WTC11 (cell line): ENCODE measurements at regions not wholly inside any gene's neighbourhood (a gene's known extent, or its start where the extent isn't known, plus 50 kb on each side); places are given as distances from the start of the nearest gene placed in this dataset.

Experiments
- ATAC-seq: fragments of 200-7000 bp; cut with Tn5 transposase; 2 replicates; pipeline ENCODE4 v1.10.0; 2021; ENCODE audit warnings: mild to moderate bottlenecking, moderate library complexity
- CTCF ChIA-PET: fragments of 300-600 bp; sonication (Branson Sonifier 250); formaldehyde crosslinking; loops from one replicate; lab custom pipeline; 2021; ENCODE audit warnings: antibody characterized with exemption; lab: Charles Lee
- POLR2A ChIA-PET: fragments of 350-600 bp; sonication (Branson Sonifier 250); formaldehyde crosslinking; loops from one replicate; lab custom pipeline; 2021; ENCODE audit warnings: antibody characterized with exemption; lab: Charles Lee
- DNase-seq: peaks from one replicate; pipeline ENCODE4 v3.0.0; 2021; ENCODE audit warnings: low spot score
- H3K27ac Mint-ChIP-seq: 2 replicates; pipeline ENCODE4 v1.8.0; 2021; ENCODE audit warnings: mixed read lengths
- H3K27me3 Mint-ChIP-seq: 2 replicates; pipeline ENCODE4 v1.8.0; 2021; ENCODE audit warnings: low read depth, mild to moderate bottlenecking, moderate library complexity, mixed read lengths
- H3K36me3 Mint-ChIP-seq: 2 replicates; pipeline ENCODE4 v1.8.0; 2021; ENCODE audit warnings: mixed read lengths
- H3K4me1 Mint-ChIP-seq: 2 replicates; pipeline ENCODE4 v1.8.0; 2022; ENCODE audit warnings: mixed read lengths
- H3K4me3 Mint-ChIP-seq: 2 replicates; pipeline ENCODE4 v1.8.0; 2021; ENCODE audit warnings: mild to moderate bottlenecking, moderate library complexity, mixed read lengths
- H3K9me3 Mint-ChIP-seq: 2 replicates; pipeline ENCODE4 v1.8.0; 2021; ENCODE audit warnings: mixed read lengths
- ATF1 ChIP-seq: sonication (generic); formaldehyde crosslinking; IDR thresholded peaks from 2 replicates; pipeline ENCODE4 v1.8.1; 2023; ENCODE audit warnings: mild to moderate bottlenecking, moderate library complexity, missing genetic modification reagents
- EMX1 ChIP-seq: fragments of 250-450 bp; sonication (Bioruptor Pico); IDR thresholded peaks from 2 replicates; pipeline ENCODE4 v1.8.0; 2021; ENCODE audit warnings: mild to moderate bottlenecking
- FOXJ3 ChIP-seq: sonication (generic); formaldehyde crosslinking; IDR thresholded peaks from 2 replicates; pipeline ENCODE4 v1.9.0; 2021; ENCODE audit warnings: missing genetic modification reagents, mild to moderate bottlenecking, borderline replicate concordance
- GABPB1 ChIP-seq: sonication (generic); formaldehyde crosslinking; IDR thresholded peaks from 2 replicates; pipeline ENCODE4 v1.8.1; 2023; ENCODE audit warnings: mild to moderate bottlenecking, missing genetic modification reagents
- JUN ChIP-seq: sonication (generic); formaldehyde crosslinking; IDR thresholded peaks from 2 replicates; pipeline ENCODE4 v1.8.0; 2023; ENCODE audit warnings: mild to moderate bottlenecking, missing genetic modification reagents
- MYBL2 ChIP-seq: sonication (generic); formaldehyde crosslinking; IDR thresholded peaks from 2 replicates; pipeline ENCODE4 v1.8.1; 2023; ENCODE audit warnings: mild to moderate bottlenecking, moderate library complexity, missing genetic modification reagents
- RORB ChIP-seq: fragments of 250-450 bp; sonication (Bioruptor Pico); IDR thresholded peaks from 2 replicates; pipeline ENCODE4 v1.9.0; 2021; ENCODE audit warnings: mild to moderate bottlenecking
- SMAD3 ChIP-seq: sonication (generic); formaldehyde crosslinking; IDR thresholded peaks from 2 replicates; pipeline ENCODE4 v1.8.0; 2022; ENCODE audit warnings: missing genetic modification reagents, mild to moderate bottlenecking, borderline replicate concordance
- SMAD4 ChIP-seq: sonication (generic); formaldehyde crosslinking; IDR thresholded peaks from 2 replicates; pipeline ENCODE4 v1.8.0; 2022; ENCODE audit warnings: mild to moderate bottlenecking, missing genetic modification reagents
- SOX15 ChIP-seq: fragments of 250-450 bp; sonication (Bioruptor Pico); IDR thresholded peaks from 2 replicates; pipeline ENCODE4 v1.9.0; 2021; ENCODE audit warnings: mild to moderate bottlenecking
- TCF7 ChIP-seq: sonication (generic); formaldehyde crosslinking; IDR thresholded peaks from 2 replicates; pipeline ENCODE4 v1.8.0; 2022; ENCODE audit warnings: mild to moderate bottlenecking, low read depth, missing genetic modification reagents, moderate library complexity
- TEAD1 ChIP-seq: sonication (generic); formaldehyde crosslinking; IDR thresholded peaks from 2 replicates; pipeline ENCODE4 v1.8.0; 2022; ENCODE audit warnings: mild to moderate bottlenecking, missing genetic modification reagents
- ZNF121 ChIP-seq: sonication (generic); formaldehyde crosslinking; IDR thresholded peaks from 2 replicates; pipeline ENCODE4 v1.8.0; 2023; ENCODE audit warnings: missing genetic modification reagents
- ZNF232 ChIP-seq: sonication (generic); formaldehyde crosslinking; IDR thresholded peaks from 2 replicates; pipeline ENCODE4 v1.8.0; 2022; ENCODE audit warnings: mild to moderate bottlenecking, missing genetic modification reagents
- ZNF416 ChIP-seq: fragments of 250-450 bp; sonication (Bioruptor Pico); IDR thresholded peaks from 2 replicates; pipeline ENCODE4 v1.9.0; 2021; ENCODE audit warnings: mild to moderate bottlenecking, inconsistent platforms
- ZNF671 ChIP-seq: fragments of 250-450 bp; sonication (Bioruptor Pico); IDR thresholded peaks from 2 replicates; pipeline ENCODE4 v1.8.0; 2021; ENCODE audit warnings: mild to moderate bottlenecking
- TF ChIP-seq, protein P1 (sequence below): fragments of 250-450 bp; sonication (Bioruptor Pico); IDR thresholded peaks from 2 replicates; pipeline ENCODE4 v1.9.0; 2021; ENCODE audit warnings: mild to moderate bottlenecking, borderline replicate concordance
- TF ChIP-seq, protein P2 (sequence below): sonication (generic); formaldehyde crosslinking; IDR thresholded peaks from 2 replicates; pipeline ENCODE4 v1.8.1; 2022; ENCODE audit warnings: mild to moderate bottlenecking, missing genetic modification reagents, moderate library complexity, borderline replicate concordance
- TF ChIP-seq, protein P3 (sequence below): sonication (generic); formaldehyde crosslinking; IDR thresholded peaks from 2 replicates; pipeline ENCODE4 v1.8.1; 2022; ENCODE audit warnings: low read depth, mild to moderate bottlenecking, moderate library complexity, missing genetic modification reagents, borderline replicate concordance
- TF ChIP-seq, protein P4 (sequence below): fragments of 250-450 bp; sonication (Bioruptor Pico); IDR thresholded peaks from 2 replicates; pipeline ENCODE4 v1.9.0; 2021; ENCODE audit warnings: mild to moderate bottlenecking
- TF ChIP-seq, protein P5 (sequence below): sonication (generic); formaldehyde crosslinking; IDR thresholded peaks from 2 replicates; pipeline ENCODE4 v1.8.1; 2023; ENCODE audit warnings: mild to moderate bottlenecking, moderate library complexity, missing genetic modification reagents

DNA sequence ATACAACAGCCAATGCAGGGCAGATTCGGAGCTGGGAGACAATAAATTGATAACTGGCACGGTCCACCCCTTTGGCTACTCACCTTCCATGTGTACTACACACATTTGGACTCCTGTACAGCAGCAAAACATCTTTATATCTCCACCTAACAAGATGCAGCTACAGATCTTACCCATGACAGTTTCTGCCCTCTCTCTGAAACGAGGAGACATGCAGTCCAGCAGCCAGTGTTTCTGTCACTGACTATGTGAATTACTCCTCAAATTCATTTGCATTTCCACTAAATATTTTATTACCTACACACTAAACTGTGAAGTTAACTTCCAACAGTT is 58.7 kb upstream of the BEGAIN start (continued):
- TF ChIP-seq, protein P1, sequence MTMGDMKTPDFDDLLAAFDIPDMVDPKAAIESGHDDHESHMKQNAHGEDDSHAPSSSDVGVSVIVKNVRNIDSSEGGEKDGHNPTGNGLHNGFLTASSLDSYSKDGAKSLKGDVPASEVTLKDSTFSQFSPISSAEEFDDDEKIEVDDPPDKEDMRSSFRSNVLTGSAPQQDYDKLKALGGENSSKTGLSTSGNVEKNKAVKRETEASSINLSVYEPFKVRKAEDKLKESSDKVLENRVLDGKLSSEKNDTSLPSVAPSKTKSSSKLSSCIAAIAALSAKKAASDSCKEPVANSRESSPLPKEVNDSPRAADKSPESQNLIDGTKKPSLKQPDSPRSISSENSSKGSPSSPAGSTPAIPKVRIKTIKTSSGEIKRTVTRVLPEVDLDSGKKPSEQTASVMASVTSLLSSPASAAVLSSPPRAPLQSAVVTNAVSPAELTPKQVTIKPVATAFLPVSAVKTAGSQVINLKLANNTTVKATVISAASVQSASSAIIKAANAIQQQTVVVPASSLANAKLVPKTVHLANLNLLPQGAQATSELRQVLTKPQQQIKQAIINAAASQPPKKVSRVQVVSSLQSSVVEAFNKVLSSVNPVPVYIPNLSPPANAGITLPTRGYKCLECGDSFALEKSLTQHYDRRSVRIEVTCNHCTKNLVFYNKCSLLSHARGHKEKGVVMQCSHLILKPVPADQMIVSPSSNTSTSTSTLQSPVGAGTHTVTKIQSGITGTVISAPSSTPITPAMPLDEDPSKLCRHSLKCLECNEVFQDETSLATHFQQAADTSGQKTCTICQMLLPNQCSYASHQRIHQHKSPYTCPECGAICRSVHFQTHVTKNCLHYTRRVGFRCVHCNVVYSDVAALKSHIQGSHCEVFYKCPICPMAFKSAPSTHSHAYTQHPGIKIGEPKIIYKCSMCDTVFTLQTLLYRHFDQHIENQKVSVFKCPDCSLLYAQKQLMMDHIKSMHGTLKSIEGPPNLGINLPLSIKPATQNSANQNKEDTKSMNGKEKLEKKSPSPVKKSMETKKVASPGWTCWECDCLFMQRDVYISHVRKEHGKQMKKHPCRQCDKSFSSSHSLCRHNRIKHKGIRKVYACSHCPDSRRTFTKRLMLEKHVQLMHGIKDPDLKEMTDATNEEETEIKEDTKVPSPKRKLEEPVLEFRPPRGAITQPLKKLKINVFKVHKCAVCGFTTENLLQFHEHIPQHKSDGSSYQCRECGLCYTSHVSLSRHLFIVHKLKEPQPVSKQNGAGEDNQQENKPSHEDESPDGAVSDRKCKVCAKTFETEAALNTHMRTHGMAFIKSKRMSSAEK (CRISPR knock-in tag) = no peak
- TF ChIP-seq, protein P2, sequence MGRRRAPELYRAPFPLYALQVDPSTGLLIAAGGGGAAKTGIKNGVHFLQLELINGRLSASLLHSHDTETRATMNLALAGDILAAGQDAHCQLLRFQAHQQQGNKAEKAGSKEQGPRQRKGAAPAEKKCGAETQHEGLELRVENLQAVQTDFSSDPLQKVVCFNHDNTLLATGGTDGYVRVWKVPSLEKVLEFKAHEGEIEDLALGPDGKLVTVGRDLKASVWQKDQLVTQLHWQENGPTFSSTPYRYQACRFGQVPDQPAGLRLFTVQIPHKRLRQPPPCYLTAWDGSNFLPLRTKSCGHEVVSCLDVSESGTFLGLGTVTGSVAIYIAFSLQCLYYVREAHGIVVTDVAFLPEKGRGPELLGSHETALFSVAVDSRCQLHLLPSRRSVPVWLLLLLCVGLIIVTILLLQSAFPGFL (CRISPR knock-in tag) = no peak

DNA sequence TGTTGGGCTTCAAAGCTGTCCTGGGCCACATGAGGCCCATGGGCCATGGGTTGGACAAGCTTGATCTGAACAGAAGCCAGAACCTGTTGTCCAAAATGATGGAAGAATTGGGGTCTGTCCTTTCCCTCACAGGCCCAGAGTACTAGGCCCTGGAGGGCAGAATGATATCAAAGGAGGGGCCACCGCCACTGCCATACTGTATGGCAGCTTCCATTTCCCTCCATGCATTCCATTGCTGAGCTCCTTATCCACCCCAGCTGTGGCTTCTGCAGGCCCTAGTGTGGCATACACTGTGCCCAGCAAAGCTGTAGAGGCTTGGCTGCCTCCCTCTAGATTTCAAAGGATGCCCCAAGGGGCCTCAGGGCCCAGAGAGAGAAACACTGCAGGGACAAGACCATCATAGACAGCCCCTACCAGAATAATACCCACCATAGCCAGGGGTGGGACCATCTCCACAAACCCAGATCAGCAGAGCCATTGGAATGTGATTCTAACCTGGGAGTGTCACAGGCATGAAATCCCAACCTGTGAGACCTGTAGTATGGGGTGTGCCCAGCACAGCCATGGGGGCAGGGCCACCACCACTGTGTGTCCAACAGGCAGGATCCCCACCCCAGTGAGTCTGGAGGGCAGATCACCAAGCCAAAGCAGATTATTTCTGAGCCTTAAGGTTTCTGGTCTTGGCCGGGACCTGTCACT is 61.4 kb upstream of the BEGAIN start:
- Mint-ChIP-seq H3K9me3 (no peaks in the 10 kb centered on the region), H3K27me3 (peaks cover 11% of the 10 kb centered on the region), H3K36me3 (no peaks in the 10 kb centered on the region), H3K27ac (no peak overlapping the region), H3K4me1 (peaks cover 12% of the 10 kb centered on the region), H3K4me3 (no peak overlapping the region)
- ChIA-PET POLR2A (no interaction called here), CTCF (interaction anchor here (0.8 to 1.6 kb wide), 2 partner anchors 231 to 265 kb away, joined by 3 to 4 read pairs; no protein-coding TSS in a partner anchor)
- TF ChIP-seq GABPB1 (CRISPR knock-in tag) (no peak), EMX1 (no peak), SOX15 (CRISPR knock-in tag) (no peak), FOXJ3 (CRISPR knock-in tag) (no peak), RORB (CRISPR knock-in tag) (no peak), ATF1 (CRISPR knock-in tag) (no peak), MYBL2 (CRISPR knock-in tag) (no peak), JUN (CRISPR knock-in tag) (no peak), SMAD3 (CRISPR knock-in tag) (no peak), SMAD4 (no peak), ZNF671 (no peak), ZNF416 (CRISPR knock-in tag) (no peak), ZNF121 (CRISPR knock-in tag) (no peak), TEAD1 (CRISPR knock-in tag) (no peak), ZNF232 (no peak), TCF7 (CRISPR knock-in tag) (no peak)
- TF ChIP-seq, protein P3, sequence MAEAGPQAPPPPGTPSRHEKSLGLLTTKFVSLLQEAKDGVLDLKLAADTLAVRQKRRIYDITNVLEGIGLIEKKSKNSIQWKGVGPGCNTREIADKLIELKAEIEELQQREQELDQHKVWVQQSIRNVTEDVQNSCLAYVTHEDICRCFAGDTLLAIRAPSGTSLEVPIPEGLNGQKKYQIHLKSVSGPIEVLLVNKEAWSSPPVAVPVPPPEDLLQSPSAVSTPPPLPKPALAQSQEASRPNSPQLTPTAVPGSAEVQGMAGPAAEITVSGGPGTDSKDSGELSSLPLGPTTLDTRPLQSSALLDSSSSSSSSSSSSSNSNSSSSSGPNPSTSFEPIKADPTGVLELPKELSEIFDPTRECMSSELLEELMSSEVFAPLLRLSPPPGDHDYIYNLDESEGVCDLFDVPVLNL (CRISPR knock-in tag) = no peak
- TF ChIP-seq, protein P4, sequence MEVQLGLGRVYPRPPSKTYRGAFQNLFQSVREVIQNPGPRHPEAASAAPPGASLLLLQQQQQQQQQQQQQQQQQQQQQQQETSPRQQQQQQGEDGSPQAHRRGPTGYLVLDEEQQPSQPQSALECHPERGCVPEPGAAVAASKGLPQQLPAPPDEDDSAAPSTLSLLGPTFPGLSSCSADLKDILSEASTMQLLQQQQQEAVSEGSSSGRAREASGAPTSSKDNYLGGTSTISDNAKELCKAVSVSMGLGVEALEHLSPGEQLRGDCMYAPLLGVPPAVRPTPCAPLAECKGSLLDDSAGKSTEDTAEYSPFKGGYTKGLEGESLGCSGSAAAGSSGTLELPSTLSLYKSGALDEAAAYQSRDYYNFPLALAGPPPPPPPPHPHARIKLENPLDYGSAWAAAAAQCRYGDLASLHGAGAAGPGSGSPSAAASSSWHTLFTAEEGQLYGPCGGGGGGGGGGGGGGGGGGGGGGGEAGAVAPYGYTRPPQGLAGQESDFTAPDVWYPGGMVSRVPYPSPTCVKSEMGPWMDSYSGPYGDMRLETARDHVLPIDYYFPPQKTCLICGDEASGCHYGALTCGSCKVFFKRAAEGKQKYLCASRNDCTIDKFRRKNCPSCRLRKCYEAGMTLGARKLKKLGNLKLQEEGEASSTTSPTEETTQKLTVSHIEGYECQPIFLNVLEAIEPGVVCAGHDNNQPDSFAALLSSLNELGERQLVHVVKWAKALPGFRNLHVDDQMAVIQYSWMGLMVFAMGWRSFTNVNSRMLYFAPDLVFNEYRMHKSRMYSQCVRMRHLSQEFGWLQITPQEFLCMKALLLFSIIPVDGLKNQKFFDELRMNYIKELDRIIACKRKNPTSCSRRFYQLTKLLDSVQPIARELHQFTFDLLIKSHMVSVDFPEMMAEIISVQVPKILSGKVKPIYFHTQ = no peak
- TF ChIP-seq, protein P5, sequence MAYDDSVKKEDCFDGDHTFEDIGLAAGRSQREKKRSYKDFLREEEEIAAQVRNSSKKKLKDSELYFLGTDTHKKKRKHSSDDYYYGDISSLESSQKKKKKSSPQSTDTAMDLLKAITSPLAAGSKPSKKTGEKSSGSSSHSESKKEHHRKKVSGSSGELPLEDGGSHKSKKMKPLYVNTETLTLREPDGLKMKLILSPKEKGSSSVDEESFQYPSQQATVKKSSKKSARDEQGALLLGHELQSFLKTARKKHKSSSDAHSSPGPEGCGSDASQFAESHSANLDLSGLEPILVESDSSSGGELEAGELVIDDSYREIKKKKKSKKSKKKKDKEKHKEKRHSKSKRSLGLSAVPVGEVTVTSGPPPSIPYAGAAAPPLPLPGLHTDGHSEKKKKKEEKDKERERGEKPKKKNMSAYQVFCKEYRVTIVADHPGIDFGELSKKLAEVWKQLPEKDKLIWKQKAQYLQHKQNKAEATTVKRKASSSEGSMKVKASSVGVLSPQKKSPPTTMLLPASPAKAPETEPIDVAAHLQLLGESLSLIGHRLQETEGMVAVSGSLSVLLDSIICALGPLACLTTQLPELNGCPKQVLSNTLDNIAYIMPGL = no peak
- no peak for ATAC-seq
- DNase-seq = no peak
